COLO668 (cell line): ENCODE measurements at regions not wholly inside any gene's neighbourhood (a gene's known extent, or its start where the extent isn't known, plus 50 kb on each side); places are given as distances from the start of the nearest gene placed in this dataset.
"Not testable (repeated sequence)": the region's sequence is repeated elsewhere in the genome, so short reads cannot be mapped to it uniquely, and the experiment has no call there.

Experiments used
- DNase-seq: peaks from one replicate; lab custom pipeline; 2025; ENCODE audit not compliant: unreplicated experiment; lab: John Stamatoyannopoulos, UW

GRCh38 chr7:93750986-93751385, 139.6 kb downstream of the TFPI2 start:
- no peak for DNase-seq

GRCh38 chr7:93747019-93747418, 143.5 kb downstream of the TFPI2 start:
- no peak for DNase-seq

- no peak for DNase-seq
These were observed 151.1 kb downstream of the TFPI2 start for GRCh38 chr7:93739424-93739823.

GRCh38 chr7:93737953-93738352, 152.6 kb downstream of the TFPI2 start:
- DNase-seq: no peak

DNA sequence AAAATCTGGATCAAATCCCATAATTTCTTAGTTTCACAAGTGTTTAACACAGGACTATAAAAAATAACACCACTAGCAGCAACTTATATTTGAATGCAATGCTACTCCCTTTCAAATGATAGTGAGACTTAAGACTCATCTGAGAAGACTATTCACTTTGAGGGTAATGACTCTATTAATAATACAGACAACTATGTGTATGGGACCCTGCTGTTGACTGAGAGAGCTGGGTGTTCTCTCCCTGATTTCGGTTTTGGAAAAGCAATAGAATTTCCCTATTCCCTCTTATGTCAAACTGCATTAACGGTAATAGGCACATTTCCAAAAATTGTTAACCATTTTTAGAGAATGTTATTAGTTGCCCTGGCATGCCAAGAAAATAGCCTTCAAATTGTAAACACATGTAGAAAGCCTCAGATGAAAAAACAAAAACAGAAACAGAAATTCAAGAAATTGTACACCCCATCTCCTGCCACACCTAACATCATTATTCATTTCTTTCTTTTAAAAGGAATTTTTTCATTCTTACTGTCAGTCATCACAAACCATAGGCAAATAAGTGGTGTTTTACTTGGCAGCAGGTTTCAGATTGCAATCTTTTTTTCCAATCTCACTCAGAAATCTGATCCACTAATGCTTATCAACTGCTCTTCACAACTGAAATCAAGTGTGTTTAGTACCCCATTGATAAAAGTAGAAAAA, 153.7 kb downstream of the TFPI2 start:
- DNase-seq: no peak

- DNase-seq: no peak
These were observed 153.8 kb upstream of the CALCR start for GRCh38 chr7:93728292-93728691.

- no peak for DNase-seq
These were observed 151.4 kb upstream of the CALCR start for GRCh38 chr7:93725954-93726353.

DNA sequence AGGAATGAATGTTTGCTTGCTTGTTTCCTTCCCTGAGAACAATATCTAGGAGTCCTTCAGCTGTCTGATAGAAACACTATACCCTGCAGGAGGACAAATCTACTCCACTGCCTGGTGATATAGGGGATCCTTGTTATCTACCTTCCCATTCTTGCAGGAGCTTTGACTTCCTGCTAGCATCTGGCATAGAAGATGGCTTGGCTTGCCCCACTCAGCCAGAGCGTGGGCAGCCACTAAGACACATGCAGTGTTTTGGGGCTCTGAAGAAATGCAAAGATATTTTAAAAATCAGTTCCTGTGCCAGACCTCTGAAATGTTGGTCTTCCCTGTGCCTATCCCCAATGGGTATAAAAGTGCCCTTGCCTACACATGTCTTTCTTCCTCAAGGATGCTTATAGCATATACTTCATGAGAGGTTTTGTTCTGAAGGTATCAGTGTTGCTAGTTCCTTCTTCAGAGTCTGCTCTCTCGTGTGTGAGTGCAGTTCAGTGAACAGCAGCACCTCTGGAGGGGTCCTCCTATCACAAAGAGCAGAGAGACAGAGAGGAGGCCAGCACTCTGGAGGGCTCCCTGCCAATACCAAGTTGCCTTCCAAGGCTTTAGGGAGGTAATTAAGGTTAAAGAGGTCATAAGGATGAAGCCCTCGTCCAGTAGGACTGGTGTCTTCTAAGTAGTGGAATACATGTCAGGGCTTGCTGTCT, 149.1 kb upstream of the CALCR start:
- DNase-seq: no peak

GRCh38 chr7:93720106-93720505, 145.6 kb upstream of the CALCR start:
- DNase-seq: no peak

GRCh38 chr7:93719546-93719945, 145.0 kb upstream of the CALCR start:
- DNase-seq: peak; percentile 6

- DNase-seq: no peak
These were observed 142.8 kb upstream of the CALCR start for GRCh38 chr7:93717217-93717900.

DNA sequence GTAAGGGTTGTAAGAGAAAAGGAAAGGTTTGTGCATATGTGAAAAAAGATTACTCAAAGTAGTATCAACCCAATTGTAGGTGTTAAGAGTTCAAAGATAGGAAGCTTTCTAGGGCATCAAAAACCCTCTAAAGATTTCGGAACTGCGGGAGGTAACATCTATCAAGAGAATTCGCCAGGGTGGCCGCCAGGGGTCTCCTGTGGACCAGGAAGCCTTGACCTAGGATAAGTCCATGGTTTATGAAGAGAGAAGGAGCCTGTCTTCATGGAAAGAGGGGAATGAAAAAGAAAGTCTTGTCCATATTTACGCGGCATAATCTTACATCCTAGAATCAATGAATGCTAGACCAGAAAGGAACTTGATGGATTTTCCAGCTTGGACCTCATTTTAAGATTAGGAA, 140.7 kb upstream of the CALCR start:
- peak; percentile 4 for DNase-seq

DNA sequence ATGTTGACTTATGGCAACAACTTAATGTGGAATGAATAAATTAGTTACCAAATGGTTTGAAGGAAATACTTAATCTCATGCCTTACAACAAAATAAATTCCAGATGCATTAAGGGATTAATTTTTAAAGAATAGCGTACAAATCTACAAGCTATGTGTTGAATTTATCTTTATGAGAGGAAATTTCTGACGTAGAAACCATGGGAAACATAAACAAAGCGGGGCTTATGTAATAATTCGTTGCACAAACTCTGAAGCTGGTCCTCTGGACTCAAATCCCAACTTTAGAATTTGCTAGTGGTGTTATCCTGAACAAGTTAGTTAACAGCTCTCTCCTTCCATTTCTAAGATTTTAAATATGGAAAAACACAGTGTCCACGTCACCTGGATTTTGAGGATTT, 137.4 kb upstream of the CALCR start:
- no peak for DNase-seq

- DNase-seq: not testable (repeated sequence)
These were observed 133.7 kb upstream of the CALCR start for GRCh38 chr7:93708255-93708654.

GRCh38 chr7:93707249-93707648, 132.7 kb upstream of the CALCR start:
- no peak for DNase-seq

GRCh38 chr7:93706162-93706561, 131.6 kb upstream of the CALCR start:
- DNase-seq: not testable (repeated sequence)

- no peak for DNase-seq
These were observed 129.7 kb upstream of the CALCR start for GRCh38 chr7:93704217-93704616.

DNA sequence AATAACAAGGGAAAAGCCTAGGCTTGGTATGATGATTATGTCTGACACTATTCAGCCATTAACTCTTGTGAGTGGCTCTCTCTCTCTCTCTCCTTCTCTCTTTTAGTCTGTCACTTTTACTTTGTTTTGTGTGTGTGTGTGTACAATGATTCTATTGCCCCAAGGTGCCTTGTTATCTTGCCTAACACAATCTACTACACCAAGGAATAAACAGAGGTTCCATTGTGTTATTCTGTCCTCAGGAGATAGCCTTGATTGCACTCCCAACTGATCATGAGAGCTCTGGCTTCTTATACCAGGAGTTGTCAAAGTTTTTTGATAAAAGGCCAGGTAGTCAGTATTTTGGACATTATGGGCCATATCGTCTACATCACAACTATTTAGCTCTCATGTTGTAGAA, 123.4 kb upstream of the CALCR start:
- no peak for DNase-seq

DNA sequence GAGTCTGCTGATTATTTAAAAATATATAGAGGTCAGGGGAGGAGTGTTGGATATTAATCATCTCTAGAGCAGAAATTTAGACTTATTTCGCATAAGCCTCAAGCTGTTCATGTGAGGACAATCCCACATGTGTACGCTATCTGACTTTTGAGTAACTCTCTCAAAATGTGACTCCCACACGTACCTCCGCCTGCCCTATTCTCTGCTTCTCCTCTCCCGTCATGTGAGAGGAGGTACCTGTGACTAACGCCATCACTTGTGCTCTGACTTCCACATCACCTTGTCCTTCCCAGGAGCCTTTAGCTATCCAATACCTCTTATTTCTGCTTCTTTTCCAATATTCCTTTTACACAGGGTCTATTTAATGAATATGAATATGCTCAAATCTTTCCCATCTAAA, 119.3 kb upstream of the CALCR start:
- no peak for DNase-seq

- DNase-seq: no peak
These were observed 115.5 kb upstream of the CALCR start for GRCh38 chr7:93690021-93690420.

DNA sequence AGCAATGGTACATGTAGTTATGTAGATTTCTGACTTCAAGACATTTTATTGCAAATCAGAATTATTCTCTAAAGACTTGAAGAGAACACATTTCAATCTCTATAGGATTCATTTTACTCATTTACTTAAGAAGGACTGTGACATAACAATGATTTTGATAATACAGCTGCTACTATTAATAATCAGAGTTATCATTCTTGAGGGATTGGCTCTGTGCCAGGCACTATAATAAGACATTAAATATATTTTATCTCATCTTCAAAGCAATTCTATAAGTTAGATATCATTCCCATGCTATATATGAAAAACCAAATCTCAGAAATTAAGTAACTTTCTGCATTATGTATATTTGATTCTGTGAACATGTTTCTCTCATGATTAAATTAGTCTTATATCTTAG, 103.7 kb upstream of the CALCR start:
- DNase-seq: no peak
